Activated CD8-positive, alpha-beta memory T cell treated with anti-CD3 and anti-CD28 coated beads for 4 hours (primary cell): ENCODE measurements at regions not wholly inside any gene's neighbourhood (a gene's known extent, or its start where the extent isn't known, plus 50 kb on each side); places are given as distances from the start of the nearest gene placed in this dataset.

ENCODE experiments used
- DNase-seq, 2 donors: peaks; one replicate each; pipeline ENCODE4 v3.0.0-alpha.2; 2020; ENCODE audit warnings: low read depth in 2 of 2

DNA sequence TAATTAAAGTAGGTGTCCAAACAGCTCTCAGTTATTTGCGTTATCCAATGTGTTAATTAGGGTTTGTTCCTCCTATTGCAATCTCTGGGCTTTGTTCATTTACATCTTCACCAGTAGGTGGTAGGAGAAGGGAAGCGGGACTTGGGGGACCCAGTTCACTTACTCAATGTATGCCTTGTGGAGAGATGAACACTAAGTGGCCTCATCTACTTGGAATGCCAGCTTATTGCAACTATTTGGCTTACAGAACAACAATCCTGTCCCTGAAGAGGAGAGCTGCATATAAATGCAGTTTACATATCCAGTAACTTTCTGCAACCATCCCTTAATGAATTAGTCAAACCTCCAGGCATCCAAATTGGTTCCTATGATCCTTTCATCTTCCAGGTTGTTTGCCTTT lies 417.1 kb upstream of the CCDC196 start:
- no peak for DNase-seq

DNA sequence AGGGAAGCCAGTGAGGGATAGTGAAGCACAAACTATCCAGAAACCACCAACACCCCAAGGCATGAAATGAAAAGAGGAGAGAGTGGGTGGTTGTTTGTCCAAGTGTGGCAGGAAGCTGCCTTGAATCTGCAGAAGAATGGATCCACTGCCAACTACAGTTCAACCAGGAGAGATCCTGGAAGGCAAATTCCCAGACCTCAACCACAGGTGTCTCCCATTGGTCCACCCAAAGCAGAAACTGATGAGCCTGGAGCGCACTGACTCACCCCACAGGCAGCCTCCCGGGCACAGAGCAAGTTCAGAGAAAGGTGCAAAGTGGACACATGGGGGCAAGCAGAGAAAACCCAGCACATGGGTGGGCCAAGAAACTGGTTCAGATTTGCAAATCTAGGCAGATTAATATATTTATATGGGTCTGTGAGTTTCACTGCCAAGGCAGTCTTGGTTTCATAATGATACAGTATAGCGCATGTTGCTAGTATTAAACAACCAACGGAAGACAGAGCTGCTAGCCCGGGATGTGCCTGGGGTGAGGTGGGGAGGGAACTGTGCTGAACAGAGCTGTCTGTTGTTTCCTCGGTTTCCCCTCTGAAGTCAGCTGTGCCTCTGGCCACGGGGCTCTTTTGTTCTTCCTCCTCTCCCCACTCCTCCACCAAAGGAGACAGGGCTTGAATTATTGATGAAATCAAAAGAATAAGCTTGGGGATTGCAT lies 416.2 kb upstream of the CCDC196 start:
- no peak for DNase-seq

DNA sequence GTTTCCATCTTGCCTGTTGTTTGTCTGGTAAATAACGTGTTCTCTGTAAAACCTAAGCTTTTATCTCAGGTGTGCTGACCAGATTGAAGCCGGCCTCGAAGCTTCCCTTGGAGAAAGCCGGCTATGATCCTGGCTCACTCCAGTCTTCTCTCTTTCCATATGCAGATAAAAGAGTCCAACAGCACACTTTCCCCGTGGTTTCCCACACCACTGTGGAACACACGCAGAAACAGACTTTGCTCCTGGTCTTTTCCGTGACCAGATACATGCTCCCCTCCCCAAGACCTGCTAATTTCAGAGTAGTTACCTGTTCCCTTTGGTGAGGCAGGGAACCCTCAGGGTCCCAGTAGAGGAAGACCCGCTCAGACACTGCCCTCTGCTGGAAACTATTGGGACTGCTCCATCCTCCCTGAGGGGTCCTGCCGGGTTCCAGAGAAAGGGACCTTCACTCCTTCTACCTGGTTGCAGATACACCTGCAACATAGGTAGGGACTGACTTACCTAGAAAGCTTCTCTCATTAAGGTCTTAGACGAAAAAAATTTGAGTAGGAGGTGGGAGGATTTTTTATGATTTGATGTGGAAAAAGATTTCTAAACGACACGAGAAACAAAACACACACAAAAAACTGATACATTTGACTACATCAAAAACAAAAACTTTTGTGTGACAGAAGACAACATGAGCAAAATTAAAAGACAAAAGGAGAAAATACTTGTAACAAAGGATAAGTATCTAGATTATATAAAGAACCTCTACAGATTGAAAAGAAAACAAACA lies 415.4 kb upstream of the CCDC196 start:
- peak; percentile 30 to 33 for DNase-seq

DNA sequence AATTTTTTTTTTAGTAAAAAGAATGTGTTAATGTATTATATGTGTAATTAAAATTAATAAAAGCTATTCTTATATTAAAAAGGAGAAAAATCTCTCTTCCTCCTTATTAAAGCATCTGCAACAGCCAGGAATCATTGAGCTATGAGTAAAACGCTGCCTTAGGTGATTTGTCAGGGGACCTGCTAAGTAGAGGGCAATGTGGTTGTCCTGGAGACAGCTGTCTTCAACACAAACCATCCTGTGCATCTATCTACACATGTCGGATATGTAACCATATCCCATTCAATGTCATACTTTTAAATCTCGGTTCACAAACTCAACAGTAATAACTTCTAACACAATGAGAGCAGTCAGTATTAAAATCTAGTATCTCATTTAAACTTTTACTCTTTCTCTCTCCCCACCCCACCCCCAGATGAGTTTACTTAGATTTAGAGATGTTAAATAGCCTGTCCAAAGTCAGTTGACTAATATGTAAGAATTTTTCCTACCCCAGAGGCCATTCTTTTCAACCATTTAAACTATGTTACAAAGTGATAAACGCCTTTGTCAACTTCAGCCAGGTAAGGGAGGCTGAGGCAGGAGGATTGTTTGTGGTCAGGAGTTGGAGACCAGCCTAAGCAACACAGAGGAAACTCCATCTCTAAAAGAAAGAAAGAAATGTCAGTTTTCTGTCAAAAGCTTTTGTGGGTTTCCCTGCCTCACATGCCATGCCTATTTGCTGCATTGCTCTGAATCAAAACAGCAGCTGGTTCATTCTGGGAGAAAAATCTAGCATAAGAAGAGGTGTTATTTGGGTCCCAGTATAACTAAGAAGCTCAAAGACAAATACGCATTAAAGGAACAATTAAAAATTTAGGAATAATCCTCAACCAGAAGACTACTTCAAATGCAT lies 413.7 kb upstream of the CCDC196 start:
- DNase-seq = no peak

DNA sequence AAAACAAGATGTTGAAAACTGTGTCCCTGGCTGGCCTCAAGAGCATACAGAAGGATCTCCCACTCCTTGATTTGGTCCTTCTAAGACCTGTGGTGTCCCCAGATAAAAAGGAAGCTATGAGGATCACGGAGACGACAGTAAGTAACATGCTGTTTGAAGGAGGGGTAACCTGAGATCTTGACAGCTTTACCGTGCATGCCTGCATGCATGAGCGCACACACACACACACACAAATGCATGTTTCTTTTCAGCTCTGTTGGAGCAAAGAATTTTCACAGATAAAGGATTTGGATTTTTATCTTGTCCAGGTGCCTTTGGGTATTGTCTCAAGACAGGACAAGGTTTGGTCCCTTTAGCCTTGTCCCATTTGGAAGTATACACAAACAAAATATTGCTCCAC lies 411.6 kb upstream of the CCDC196 start:
- DNase-seq = no peak

DNA sequence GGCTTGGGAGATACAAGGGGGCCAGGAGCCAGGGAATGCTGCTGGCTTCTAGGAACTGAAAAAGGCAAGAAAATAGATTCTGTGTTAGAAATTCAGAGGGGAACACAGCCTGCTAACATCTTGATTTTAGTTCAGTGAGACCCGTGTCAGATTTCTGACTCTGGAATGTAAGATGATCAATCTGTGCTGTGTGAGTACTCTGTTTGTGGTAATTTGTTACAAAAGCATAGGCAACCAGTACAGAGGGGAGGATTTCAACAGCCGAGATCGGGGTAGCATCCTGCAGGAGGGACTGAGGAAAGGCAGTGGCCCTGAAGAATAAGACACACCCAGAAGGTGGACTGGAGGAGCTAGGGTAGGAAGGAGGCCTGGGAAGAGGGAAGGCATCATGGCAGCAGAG lies 410.0 kb upstream of the CCDC196 start:
- DNase-seq = no peak

DNA sequence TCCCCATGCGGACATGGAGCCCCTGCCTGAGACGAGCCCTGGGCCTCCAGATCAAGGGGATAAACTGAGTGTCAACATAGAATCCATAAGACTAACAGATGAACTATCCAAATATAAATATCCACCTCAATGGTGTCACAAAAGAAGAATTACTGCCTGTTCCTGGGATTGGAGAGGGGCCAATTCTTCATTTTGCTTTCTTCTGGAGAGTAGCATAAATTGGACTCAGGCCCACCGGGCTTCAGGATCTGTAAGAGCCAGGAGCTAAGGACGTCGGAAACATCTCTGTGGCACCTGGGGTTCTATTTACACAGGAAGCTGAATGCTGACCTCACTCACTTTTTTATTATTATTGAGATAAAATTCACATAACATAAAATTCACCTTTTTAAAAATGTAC lies 408.2 kb upstream of the CCDC196 start:
- DNase-seq = no peak

DNA sequence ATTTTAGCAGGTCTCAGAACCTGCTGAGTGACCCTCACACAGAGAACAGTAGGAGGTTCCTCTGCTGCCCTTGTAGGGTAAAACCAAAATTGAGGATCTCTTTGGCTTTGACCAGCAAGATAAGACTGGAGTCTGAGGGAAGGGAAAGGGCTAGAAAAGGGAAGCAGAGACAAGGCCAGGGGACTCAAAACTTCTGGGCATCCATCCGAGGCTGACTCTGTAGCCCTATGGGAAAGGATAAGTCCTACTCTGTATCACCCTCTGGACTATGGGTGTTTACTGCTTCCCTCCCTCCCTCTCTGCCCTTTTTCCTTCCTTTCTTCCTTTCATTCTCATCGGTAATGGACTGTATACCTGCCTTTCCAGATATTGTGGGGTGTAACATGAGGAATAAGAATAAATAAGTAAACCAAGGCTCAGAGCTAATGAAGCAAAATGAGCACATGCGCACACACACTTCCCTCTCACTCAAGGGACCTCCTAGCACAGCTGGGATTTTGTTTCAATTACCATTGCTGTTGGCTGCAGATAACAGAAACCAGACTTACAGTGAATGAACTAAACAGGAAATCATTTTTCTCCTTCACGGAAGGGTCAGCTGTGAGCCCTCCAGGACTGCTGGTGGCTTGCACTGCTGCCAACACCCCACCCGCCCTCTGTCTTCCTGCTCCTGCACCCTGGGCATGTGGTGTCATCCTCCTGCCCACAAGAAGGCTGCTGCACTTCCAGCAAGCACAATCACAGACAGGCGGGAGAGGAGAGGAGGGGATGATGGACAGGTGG lies 404.4 kb upstream of the CCDC196 start:
- DNase-seq = no peak

DNA sequence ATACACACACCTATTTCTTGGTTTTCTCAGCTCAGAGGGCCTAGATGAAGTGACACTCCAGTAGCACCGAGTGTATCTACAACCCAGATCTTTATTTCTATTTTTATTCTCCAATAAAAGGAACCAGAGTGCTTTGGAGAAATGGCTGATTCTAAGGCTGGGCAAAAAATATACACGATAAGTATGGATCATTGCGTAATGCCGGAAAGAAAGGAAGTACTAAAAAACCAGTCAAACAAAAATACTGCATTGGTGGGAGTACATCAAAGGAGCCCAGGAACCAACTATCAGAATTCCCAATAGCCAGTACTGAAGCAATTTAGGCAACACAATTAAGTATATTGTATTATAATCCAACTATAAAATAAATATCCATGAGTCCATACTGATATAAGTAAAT lies 400.9 kb upstream of the CCDC196 start:
- no peak for DNase-seq

DNA sequence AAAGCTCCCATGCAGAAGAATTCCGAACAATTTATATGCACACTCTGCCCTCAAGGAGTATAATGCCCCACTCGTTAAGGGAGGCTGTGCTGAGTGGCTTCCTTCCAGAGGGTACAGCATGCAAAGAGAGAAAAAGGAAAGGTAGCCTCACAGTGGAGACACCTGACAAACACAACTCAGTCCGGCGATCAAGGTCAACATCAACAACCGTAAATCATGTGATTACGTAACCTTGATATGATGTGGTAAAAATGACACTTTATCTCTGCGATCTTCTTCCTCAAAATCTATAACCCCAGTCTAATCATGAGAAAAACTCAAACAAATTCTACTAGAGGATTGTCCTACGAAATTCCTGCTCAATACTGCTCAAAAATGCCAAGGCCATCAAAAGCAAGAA lies 400.5 kb upstream of the CCDC196 start:
- DNase-seq = no peak

DNA sequence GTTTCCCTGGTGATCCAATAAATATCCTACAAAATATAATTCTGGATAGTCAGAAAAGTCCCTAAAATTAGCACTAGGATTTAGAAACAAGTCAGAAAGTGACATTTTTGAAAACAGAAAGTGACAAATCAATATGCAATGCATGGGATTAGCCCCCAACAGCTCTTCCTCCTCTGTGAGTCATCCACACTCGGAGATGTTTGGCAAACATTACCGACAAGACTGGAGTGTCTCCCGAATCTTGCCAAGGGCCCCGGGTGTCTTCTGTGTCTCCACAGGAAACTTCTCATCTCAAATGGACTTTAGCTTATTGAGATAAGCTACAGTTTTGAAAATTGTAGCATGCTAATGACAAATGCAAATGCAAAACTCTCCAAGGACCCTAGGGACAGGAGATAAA lies 398.9 kb upstream of the CCDC196 start:
- no peak for DNase-seq

DNA sequence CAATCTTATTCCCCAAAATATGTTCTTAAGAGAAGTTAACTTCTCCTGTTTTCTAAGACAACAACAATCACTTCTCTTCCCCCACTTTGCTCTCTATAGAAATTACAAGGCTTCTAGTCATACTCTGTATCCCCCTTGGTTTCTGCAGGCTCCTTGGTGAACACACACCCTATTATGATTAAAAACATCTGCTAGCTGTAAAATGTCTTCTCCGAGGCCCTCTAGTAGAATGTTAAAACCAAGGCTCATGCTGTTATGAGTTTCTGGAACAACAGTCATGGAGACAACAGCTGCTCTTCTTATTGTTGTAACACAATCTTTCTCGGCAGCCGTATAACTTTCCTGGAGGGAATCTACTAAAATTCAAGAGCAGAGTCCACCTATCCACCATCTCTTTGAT lies 397.5 kb upstream of the CCDC196 start:
- no peak for DNase-seq

DNA sequence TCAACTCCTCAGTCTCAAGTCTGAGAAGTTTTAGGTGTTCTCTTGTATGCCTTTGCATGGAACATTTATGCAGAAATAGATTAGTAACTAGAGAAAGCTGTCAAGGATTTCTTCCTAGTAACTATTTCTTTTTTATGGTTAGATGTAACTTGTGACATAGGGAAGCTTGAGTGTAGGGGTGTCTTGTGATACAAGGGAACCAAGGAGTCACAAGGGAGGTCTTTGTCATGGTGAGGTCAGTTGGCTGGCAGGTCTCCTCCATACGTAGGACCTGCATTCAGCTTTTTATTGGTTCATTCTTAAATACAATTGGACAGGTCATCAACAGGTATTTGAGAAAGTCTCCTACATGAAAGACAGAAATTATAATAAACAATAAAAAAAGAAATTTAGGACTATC lies 394.0 kb upstream of the CCDC196 start:
- DNase-seq = no peak

DNA sequence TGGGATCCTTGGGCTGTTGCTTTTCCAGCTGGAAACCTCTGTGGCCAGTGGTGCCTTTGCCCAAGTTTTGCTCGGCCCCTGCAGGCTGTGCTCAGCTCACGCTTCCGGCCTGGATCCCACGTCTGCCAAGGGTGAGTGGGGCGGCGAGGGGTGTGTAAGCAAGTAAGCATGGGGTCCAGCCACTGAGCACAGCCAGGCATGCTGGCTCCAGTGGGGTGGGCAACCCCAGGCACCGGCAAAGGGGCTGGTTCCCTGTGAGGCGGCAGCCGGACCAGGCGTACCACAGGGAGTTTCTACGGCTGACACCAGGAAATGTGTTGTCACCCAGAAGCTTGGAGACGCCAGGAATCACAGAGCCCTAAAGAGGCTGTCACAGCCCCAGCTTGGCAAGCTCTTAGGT lies 393.4 kb upstream of the CCDC196 start:
- no peak for DNase-seq

DNA sequence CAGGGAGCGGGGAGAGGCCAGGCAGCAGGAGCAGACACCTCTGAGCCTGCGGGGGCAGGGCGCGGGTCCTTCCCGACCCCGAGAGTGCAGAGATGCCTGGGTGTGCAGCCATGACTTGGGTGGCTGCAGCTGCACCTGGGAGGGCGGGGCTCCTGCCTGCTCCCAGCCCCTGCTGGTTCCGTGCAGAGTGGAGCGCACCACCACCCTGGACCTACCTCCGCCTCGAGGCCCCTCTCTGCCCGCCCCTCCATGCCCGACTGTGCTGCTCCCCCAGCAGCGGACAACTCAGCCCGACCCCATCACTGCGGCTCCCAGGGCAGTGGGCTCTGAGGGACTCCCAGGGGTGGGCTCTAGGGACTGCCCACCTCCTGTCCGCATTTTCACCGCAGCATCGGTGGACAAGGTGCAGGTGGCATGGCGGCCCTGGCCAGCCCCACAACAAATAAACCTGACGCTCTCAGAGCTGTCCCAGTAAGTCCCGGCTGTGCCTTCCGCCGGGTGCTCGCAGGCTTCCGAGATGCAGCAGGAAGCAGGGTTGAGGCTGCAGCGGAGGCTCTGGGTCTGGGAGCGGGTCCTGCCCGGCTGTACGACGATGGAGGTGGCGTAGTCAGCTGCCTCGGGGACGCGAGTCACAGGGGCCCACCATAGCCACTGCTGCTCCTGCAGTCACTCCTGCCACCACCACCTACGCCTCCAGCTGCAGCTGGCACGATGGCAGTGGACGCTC lies 392.0 kb upstream of the CCDC196 start:
- no peak for DNase-seq

DNA sequence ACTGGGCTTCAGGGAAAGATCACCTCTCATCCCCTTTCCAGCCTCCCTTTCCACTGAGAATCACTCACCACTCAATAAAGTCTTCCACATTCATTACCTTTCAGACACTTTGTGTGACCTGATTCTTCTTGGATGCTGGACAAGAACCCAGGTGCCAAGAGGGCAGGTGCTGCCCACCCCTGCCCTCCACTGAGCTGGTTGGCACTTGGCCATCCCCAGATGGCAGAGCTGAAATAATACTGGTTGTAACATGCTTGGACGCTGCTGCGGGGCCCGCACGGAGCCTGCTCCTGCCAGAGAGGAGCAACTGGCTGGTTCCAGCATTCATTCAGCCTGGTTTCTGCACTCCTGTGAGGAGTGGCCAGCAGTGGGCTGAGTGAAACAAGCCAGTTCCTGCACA lies 386.7 kb upstream of the CCDC196 start:
- DNase-seq = no peak

DNA sequence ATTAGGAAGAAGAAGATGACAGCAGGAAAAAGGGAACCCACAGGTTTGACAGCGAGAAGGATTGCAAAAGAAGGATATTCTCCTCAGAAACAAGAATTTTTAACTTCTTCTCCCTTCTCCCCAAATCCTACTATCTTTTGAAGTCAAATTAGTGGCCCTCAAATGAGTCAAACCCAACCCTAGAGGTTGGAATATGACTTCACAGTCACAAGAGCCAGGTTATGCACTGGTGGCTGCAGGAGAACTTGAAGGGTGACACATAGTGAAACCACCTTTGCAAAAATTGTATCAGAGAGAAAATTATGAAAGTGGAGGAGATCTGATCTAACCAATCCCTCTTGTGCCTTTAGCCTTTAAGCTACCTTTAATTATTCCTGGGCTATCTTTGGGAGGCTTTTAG lies 386.2 kb upstream of the CCDC196 start:
- DNase-seq = no peak

DNA sequence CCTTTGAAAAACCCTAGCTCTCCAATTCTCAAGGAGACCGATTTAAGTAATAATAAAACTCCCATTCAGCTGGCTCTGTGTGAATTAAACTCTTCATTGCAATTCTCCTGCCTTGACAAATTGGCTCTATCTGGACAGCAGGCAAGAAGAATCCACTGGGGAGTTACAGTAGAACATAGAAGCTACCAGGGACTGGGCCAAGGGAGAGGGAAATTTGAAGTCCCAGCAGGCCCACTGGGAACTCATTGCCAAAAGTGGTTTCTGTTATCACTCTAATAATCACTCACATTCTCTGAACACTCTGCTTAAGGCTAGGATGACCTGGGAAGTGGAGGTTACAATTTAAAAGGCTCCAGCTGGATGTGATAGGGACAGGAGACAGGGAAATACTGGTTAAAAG lies 384.5 kb upstream of the CCDC196 start:
- no peak for DNase-seq

DNA sequence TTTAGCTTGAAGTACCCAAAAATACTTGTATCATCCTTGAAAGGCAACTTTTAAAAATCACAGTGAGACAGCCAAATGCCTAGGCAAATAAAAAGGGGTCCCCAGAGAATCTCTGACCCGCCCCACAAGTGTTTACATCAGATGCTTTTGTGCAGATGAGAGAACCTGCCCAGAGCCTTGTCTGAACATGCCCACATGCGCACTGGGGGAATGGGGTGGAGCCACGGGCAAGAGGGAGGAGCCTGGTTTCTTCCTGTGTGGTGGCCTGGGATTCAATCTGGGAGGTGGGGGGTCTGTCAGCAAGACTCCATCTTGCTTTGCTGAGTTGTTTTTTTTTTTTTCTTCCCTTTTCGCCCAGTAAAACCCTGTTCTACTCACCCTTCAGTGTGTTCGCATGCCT lies 381.7 kb upstream of the CCDC196 start:
- no peak for DNase-seq

DNA sequence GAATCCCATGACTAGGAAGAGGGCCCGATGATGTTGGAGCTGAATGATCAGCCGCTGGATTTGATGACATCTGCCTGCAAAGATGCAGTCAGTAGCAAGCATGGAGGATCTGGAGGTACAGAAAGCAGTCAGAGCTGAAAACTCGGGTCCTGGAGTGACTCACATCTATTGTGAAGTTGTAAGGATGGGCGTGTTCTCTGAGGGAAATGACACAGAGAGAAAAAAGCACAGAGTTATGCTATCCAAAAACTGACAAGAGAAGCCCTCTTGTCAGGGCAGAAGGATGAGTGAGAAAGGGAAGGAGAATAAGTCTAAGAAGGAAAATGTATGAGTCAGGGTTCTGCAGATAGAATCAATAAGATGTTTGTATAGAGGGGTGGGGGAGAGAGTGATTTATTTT lies 380.4 kb upstream of the CCDC196 start:
- no peak for DNase-seq

DNA sequence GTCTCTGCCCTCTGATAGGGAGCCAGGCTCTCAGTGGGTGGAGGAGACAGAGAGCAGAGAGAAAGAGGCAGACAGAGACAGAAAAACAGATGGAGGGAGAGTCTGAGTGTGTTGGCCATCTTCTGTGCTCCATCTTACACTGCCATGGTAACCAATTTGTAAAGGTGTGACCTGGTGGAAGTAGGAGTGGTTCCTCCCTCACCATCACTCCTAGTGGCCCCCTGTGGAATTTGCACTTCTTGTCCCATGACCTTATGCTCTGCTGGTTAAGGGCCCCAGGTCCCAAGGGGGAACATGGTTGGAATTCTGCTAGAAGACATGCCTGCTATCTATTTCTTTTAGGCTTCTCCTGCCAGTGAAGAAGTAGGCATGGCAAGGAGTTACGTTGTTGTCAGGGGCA lies 376.7 kb upstream of the CCDC196 start:
- DNase-seq = no peak
